ENCODE measurements at regions not wholly inside any gene's neighbourhood (a gene's known extent, or its start where the extent isn't known, plus 50 kb on each side); places are given as distances from the start of the nearest gene placed in this dataset.

DNA sequence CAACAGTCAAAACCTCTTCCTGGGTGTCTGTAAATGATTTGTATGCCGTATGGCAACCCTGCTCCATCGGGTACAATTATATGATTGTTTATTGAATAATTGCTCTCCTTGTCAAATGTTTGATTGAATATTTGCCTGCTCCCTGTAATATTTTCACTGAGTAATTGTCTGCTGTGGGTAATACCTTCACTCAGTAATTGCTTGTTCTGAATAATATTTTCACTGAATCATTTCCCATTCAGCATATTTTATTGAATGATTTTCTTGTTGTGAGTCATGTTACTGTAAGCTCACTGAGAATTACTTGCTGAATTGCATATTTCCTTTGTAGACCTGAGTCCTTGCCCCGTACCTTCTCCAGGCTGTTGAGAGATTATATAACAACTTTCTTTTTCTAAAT lies 535.2 kb downstream of the METTL4 start:
- no peak for DNase-seq (ENCODE audit: low read depth)

DNA sequence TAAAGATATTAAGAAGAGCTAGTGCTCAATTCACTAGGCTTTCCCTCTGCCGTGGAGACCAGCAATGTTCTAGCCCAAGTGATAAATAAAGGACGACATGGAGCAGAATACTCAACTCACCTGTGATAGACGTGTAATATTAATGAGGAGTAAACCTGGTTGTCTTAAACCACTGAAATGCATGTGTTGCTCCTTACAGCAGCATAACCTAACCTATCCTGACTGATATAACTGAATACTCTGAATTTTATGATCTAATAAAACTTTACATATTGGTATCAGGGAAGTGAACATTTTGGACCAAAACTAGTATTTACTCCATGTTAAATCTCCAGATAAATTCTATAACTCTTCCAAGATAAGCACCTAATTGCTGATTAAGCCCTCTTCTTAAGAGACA lies 531.0 kb downstream of the METTL4 start:
- DNase-seq (ENCODE audit: low read depth) = no peak

DNA sequence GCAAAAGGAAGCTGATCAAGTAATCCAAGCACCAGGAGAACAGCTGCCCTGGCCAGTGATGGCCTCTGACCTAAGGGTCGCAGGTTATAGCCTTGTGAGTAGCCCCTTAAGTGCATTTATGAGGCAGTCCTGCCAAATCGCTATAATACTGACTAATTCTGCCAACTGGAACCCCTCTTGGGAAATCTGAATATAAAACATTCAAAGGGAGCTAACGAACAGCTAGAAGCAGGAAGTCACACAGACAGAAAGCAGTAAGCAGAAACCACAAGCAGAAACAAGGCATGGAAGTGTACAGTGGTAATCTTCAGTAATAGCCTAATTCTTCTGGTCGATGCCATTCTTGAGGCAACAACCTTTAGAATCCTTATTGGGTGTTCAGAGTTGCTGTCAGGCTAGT lies 521.3 kb downstream of the METTL4 start:
- no peak for DNase-seq (ENCODE audit: low read depth)

DNA sequence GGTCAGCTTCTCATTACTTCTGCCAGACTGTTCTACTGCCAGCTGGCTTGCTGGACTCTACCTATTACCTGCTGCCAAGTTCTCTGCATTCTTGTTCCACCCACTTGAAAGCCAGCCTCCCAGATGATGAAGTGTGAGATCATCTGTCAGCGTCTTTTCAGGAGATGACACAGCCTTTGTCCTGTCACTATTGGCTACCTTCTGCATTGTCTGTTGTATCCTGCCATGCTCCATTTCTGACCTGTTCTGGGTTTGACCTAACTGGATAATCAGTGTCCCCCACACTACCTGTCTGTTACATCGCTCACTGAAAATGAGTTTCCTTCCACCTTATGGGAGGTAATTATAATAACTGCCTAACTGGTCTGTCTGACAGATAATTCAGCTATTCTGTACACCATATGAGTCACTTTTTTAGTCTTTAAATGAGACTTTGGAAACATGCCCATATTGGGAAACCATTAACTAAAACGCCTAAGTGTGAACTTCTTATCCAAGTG lies 520.6 kb downstream of the METTL4 start:
- DNase-seq (ENCODE audit: low read depth) = no peak

DNA sequence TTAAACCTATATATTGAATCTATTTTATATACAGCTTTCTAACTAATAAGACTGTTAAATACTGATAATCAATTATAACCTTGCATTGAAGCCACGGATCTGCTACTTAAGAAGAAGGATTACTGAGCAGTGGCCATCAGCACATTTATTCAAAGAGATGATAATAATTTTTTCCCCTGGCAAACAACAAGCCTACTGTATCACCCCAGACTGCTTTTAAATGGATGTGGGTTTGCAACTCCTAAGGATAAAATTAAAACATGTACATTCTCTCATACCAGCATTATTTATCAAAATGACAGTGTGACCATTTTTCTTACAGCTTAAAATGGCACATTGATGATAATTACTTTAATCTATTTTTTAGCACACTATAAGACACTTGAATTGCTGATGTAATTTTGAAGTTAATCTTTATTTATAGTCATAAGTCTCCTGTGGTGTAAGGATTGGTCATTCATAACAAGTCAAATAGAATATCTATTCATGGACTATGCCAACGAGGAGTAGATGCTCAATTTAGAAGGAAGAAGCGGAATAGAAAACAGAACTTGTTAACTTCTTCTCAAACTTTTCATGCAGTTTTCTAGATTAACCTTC lies 517.7 kb downstream of the METTL4 start:
- DNase-seq (ENCODE audit: low read depth) = no peak

DNA sequence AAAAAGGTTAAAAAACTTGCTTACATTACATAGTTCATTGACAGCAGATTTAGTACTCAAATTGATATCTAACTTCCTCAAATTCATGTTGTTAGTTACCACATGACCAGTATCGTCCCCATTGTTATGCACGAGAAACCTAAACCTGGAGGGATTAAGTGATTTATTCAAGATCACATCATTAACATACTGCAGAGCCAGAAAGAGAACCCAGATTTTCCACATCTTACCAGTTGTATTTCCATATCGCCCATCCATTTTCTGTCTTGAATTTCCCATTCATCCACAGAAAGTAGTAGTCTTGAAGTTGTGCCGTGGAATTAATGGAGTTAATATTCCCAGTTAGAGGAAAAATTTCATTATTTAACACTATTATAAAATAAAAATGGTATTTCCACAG lies 512.0 kb downstream of the METTL4 start:
- DNase-seq (ENCODE audit: low read depth) = no peak

DNA sequence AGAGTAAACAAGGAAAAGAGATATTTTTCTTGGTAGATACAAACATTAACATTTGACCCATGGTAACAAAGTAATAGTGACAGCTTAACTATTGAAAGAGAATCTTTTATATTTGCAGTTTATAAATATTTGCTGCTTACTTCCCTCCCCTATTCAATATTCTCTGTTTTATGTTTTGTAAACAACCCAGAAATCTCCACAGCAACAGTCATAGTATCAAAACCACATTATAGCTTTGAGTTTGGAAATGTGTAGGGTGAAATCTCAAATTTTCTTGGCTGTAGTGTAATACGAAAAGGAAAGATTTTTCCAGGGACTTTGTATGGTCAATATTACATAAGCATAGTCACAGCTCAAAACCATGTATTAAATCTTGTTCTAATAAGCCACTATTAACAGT lies 511.2 kb downstream of the METTL4 start:
- DNase-seq (ENCODE audit: low read depth) = no peak

DNA sequence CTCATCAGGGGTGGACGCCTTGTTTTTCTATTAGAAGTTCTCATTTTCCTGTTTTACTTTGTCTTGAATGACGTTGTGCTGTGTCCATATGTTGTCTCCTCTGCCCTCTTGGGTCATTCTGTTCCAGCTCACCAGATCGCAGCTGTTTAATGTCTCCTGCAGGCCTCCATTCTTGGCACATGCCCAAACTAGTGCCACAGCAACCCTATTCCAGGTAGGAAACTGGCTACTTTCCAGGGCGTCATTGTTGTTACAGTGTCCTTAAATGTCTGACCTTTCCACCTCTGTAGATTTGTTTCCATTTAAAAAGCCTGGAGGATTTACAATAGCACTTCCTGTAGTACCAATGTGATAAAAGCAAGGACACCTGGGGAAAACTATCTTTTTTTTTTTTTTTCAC lies 500.7 kb downstream of the METTL4 start:
- DNase-seq (ENCODE audit: low read depth) = no peak

DNA sequence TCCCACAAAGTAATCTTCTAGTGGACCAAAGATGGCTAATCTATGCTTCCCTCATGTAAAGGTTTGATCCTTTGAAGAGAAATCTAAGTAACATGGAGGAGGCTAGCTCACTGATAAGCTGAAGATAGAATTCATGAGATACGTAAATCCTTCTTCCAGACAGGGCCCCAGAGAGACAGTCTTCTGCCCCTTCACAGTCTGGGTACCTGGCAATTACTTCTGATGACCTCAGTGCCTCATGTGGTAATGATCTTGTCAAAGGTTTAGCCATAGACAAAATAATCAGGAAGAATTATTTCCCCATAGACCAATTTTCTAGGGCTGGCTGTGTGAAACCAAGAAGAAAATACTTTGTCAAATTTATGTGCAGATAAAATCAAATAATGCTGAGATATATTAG lies 495.8 kb downstream of the METTL4 start:
- DNase-seq (ENCODE audit: low read depth) = no peak

DNA sequence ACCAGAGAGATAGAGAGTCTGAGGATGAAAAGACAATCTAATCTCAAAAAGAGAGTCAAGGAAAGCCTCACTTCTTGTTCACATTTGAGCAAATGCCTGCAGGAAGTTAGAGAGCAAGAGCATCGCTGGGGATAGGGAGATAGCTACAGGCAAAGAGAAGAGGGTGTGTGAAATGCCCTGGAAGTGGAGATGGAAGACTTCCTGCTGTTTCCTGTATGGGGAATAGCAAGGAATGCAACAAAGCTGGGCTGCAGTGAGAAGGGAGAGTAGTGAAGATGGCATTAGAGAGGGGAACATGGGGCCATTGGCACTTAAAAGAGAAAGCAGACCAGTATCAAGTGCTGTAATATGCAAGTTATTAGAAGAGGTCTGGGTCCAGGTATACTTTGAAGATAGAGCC lies 488.6 kb downstream of the METTL4 start:
- no peak for DNase-seq (ENCODE audit: low read depth)

DNA sequence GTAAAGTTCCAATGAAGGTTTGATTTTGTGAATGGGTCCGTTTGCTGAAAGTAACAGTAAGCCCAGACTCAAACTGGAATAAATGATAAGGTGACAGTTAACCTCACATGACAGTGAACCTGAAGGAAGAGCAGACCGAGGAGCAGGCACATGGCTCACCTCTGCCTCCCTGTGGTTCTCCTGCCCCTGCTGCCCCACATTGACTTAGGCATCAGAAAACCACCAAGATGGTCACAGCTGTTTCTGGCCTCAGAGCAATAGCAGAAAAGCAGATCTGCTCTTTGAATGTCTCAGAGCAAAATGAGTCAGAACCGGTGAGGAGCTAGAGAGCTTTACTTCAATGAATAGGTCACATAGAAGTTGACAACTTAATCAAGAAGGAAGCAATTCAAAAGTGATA lies 487.6 kb downstream of the METTL4 start:
- no peak for DNase-seq (ENCODE audit: low read depth)

DNA sequence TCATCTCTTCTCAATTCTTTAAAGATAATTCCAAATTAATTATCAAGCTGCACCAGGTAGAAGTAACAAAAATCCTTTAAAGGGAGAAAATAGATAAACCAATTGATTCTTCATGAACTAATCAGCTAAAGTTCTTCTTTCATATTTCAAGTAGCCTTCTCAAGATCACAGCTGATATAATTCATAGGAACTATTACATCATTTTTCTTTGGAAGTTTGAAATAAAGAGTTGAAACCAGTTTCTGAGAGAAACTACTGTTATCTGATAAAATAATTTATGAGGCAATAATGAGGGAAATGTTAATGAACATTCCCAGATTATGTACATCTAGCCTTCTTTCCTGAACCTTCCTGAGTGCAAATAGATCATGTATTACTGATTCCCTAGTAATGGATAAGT lies 484.9 kb downstream of the METTL4 start:
- no peak for DNase-seq (ENCODE audit: low read depth)

DNA sequence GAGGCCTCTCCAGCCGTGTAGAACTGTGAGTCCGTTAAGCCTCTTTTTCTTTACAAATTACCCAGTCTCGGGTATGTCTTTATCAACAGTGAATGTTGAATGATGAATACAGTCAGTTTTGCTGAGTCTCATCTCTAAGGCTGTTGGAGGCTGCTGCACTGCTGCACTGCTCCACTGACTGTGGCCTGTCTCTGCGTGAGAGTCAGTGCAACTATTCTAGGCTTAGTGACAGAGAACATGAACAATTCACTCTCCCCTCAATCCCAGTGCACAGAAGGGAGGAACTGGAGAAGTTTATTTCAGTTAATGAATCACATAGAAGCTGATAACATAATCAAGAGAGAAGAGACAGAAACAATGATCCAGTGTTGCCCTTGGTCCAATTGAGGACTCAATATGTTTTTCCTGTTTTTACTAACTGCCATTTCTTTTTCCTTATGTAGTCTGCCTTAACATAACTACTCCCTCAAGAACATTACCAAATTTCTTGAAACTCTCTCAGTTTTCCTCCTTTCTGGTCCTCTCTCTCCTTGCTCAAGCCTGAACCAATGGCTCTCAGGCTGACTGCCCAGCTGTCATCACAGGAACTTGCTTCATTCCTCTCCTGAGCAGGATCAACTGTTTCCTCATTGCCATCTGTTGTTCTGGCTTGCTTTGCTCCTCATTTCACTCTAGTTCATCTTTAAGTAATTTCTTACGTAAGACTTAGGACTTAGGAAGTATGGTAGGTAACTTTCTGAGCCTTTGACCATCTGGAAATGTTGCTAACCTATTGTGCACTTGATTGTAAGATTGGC lies 483.2 kb downstream of the METTL4 start:
- no peak for DNase-seq (ENCODE audit: low read depth)

DNA sequence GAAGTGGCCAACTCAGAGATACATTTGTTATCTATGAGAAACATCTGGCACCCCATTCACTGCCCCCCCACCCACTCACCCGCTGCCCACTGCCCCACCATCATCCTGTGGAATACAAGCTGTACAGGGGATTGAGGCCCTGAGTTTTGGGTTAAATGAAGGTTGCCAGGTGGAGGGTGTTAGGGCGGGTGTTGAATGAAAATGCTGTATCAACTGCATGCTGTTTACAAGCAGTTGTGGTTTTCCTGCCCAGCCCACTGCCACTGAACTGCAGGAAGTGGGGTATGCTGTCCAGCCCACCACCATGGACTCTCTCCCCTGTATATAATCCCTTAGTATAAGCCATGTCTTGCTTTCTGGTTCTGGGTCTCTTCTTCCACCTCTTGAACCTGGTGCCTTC lies 481.9 kb downstream of the METTL4 start:
- no peak for DNase-seq (ENCODE audit: low read depth)

DNA sequence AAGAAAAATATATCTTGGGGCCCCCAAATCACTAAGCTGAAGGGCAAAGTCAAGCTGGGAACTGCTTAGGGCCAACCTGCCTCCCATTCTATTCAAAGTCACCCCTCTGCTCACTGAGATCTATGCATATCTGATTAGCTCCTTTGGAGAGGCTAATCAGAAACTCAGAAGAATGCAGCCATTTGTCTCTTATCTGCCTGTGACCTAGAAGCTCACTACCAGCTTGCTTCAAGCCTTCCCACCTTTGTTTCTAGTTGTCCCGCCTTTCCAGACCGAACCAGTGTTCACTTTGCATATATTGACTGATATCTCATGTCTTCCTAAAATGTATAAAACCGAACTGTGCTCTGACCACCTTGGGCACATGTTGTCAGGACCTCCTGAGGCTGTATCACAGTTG lies 479.4 kb downstream of the METTL4 start:
- no peak for DNase-seq (ENCODE audit: low read depth)

DNA sequence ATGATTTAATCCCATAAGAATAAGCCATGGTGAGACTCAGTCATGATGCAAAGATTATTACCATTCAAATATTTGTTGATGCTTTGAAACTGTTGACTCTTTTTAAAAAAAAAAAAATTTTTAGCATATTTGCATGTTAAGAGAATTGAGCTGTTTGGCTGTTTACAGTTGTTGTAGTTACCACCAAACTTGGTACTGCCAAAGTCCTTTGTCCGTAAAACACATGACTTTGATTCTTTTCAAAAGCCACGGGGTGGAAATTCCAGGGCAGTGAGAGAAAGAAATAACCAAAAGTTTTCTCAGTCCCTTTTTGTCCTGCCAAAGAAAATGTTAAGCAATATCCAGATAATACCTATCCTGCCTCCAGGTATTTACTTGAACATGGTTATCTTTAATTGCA lies 474.8 kb downstream of the METTL4 start:
- DNase-seq (ENCODE audit: low read depth) = no peak

DNA sequence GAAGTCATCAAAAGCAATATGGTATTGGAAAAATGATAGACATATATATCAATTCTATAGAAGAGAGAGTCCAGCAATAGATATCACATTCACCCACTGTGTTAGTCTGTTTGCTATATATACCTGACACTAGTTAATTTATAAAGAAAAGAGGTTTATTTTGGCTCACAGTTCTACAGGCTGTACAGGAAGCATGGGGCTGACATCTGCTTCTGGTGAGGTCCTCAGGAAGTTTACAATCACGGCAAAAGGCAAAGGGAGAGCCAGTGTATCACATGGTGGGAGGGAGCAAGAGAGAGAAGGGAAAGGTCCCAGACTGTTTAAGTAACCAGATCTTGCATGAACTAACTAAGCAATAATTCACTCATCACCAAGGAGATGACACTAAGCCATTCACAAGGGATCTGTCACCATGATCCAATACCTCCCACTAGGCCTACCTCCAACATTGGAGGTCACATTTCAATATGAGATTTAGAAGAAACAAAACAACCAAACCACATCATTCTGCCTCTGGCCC lies 470.6 kb downstream of the METTL4 start:
- DNase-seq (ENCODE audit: low read depth) = no peak

DNA sequence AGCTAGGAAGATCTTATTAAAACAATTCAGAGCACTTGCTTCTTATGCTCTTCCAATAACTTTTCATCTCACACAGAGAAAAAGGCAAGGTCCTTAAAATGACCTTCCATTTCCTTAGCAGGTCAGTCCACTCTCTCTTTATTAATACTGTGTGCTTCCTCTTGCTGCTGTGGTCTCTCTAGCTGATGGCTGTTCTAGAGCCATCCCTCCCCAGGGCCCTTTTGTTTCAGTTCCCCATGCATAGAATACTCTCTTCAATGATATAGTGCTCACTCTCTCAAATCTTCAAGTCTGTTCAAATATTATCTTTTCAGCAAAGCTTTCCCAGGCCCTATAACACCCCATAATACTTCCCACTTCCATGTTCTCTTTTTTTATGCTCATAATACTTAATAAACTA lies 469.3 kb downstream of the METTL4 start:
- no peak for DNase-seq (ENCODE audit: low read depth)

DNA sequence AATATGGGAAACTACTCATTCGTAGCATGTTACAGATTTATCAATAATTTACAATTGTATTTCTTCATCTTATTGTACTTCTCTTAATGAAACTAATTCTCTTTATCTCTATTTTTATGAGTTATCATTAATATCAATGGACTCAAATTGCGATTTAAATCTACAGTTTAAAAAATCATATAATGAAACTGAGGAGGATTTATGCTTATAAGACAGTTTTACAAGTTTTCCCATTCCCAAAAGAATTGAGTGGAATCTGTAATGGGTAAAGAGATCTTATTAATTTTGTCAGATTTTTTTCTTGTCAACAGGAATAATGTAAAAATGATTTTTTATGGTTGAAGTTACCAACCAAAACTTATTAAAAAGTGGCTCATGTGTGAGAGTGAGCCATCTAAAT lies 468.0 kb downstream of the METTL4 start:
- no peak for DNase-seq (ENCODE audit: low read depth)

DNA sequence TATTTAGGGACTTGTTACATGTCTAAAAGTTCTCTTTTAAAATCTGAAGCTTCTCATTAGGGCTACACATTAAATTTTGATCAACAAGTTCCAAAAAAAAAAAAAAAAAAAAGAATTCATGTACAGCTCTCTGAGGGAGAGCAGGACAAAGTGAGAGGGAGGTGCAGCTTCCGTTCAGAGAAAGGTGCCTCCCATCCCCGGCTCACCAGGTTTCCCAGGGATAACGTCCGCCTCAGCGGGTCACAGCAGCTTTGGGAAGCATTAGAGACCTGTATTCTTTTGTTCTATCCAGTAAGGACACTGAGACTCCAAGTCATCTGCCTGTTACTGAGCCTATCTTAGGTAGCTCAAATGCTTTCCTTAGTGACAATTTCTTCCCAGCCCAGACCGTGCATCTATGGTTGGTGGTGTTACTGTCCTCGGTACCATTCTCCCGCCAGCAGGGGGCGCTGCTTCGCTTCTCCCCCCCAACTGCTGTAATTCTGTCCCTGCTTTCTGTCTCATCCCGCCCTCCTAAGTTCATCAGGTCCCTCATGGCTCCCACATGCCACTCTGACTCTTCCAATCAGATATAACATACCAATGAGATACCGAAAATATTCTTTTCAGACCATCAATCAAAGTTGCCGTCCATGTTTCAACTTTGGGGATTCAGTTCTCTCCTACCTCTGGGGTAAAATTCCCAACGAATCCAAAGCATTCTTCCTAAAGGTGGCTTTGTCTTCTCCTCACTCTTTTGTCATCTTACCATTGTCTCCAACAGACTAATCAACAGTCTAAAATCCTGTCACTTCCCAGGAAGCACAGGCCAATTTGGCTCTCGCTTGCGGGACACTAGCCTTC lies 466.5 kb downstream of the METTL4 start:
- DNase-seq (ENCODE audit: low read depth) = peak; percentile 22

DNA sequence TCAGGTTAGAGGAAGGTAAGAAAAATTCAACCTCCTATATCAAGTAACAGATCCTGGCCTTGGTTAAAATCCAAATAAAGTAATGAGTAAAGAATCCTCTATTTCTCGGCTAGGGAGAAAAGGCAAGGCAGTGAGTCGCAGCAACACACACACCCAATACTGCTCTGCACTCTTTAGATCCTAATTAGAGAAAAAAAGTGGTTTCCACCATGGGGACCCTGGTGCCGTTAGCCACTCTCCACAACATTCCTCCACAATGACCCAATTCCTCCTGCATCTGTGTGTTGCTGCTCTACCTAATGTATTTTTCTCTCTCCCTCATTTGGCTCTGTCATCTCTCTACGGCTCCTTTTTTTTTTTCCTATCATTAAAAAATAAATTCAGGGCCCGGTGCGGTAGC lies 462.7 kb downstream of the METTL4 start:
- DNase-seq (ENCODE audit: low read depth) = peak; percentile 12

DNA sequence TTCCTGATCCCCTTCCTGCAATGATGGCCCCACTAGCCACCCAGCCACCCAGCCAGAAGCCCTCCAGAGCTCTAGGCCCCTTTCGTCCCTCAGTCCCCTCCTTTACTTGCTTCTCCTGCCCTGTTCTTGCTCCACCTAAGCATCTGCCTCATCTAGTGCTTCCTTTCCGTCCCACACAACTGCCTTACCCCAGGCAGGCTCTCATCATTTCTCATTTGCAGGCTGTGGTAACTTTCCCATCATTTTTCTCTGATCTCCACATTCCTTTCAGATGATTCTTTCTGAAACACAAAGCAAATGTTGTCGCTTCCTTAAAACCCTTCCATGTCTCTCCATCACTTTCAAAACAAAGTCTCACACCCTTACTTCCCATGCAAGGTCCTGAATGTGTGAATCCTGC lies 459.8 kb downstream of the METTL4 start:
- DNase-seq (ENCODE audit: low read depth) = no peak

Data from stromal cell of bone marrow (primary cell).